H1 (cell line): ENCODE measurements at regions not wholly inside any gene's neighbourhood (a gene's known extent, or its start where the extent isn't known, plus 50 kb on each side); places are given as distances from the start of the nearest gene placed in this dataset.

Experiments
- CEBPB ChIP-seq: IDR thresholded peaks from 2 replicates; pipeline ENCODE4 v1.6.1; 2012; ENCODE audit warnings: low read depth, low read length
- EP300 ChIP-seq, 2 experiments: IDR thresholded peaks; 1 replicate in 1 of 2; 2 replicates in 1 of 2; pipeline ENCODE4 v1.6.1; 2011 to 2012; ENCODE audit warnings: low read depth in 2 of 2, low read length in 2 of 2, mild to moderate bottlenecking in 2 of 2, borderline replicate concordance in 1 of 2, inconsistent platforms in 1 of 2, moderate library complexity in 1 of 2
- RNF2 ChIP-seq: fragments of 200-900, 300-1000 bp; sonication (generic); IDR thresholded peaks from 2 replicates; pipeline ENCODE4 v1.7.1; 2016; ENCODE audit warnings: borderline replicate concordance, low read depth, mild to moderate bottlenecking, antibody characterized with exemption, low read length; ENCODE audit not compliant: poor library complexity, severe bottlenecking; ENCODE audit errors: missing control alignments
- SAP30 ChIP-seq: fragments of 300-600 bp; sonication (generic); IDR thresholded peaks from 2 replicates; pipeline ENCODE4 v1.7.1; 2012; ENCODE audit warnings: low read length, moderate library complexity, mild to moderate bottlenecking, inconsistent platforms; ENCODE audit not compliant: insufficient read depth, insufficient replicate concordance
- TF ChIP-seq, protein P1 (sequence below): IDR thresholded peaks from 2 replicates; pipeline ENCODE4 v1.6.1; 2012; ENCODE audit warnings: low read length, inconsistent platforms

DNA sequence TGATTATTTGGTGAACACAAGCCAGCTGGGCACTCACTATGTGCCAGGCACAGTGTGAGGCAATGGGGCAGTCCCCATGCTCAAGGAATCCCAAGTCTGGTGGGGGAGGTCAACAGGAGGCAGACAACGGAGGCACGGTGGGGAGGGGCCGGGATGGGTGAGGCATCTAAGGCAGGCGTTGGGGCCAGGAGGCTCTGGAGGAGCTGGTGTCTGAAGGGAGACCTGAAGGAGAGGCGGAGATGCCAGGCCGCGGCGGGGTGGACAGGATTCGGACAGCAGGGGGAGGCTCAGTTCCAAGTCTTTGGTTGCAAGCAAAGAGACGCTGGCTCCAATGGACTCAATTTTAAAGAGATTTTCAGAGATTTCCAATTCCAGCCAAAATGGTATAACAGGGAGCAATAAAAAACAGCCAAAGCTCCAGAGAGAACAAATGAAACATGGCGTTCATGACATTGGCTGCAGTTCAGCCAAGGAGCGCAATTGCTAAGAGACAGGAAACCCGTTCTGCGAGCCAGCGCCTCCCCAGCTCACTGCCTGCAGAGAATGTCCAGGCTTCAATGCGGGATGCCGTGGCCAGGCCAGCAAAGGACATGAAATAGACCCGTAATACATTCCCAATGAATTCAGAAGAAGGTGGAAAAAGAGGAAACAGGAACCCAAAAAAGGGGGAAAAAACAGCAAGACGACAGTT is 105.2 kb upstream of the LRPAP1 start (continued):
- TF ChIP-seq EP300 (IDR thresholded peaks at IDR 0.05; ENCODE audit: borderline replicate concordance in 1 of 2, low read depth in 2 of 2, low read length in 2 of 2) = no peak
- TF ChIP-seq, protein P1, sequence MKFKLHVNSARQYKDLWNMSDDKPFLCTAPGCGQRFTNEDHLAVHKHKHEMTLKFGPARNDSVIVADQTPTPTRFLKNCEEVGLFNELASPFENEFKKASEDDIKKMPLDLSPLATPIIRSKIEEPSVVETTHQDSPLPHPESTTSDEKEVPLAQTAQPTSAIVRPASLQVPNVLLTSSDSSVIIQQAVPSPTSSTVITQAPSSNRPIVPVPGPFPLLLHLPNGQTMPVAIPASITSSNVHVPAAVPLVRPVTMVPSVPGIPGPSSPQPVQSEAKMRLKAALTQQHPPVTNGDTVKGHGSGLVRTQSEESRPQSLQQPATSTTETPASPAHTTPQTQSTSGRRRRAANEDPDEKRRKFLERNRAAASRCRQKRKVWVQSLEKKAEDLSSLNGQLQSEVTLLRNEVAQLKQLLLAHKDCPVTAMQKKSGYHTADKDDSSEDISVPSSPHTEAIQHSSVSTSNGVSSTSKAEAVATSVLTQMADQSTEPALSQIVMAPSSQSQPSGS = no peak
- TF ChIP-seq CEBPB = no peak
- TF ChIP-seq RNF2 = no peak
- no peak for TF ChIP-seq SAP30
